ENCODE measurements at regions not wholly inside any gene's neighbourhood (a gene's known extent, or its start where the extent isn't known, plus 50 kb on each side); places are given as distances from the start of the nearest gene placed in this dataset.

GRCh38 chr2:238557431-238557830, 130.7 kb downstream of the ASB1 start:
- DNase-seq (ENCODE audit: low read depth) = no peak
- TF ChIP-seq CTCF (IDR thresholded peaks at IDR 0.05; ENCODE audit: insufficient read depth, low read depth, low read length) = no peak
- ChIA-PET POLR2A (no interaction called here), CTCF (interaction anchor here (1.0 to 1.5 kb wide), 2 partner anchors 9 to 16 kb away, joined by 3 read pairs; no protein-coding TSS in a partner anchor)
- Histone ChIP-seq H3K36me3 (ENCODE audit: control insufficient read depth, insufficient read depth, low read length) (no peaks in the 10 kb centered on the region), H3K27me3 (ENCODE audit: control insufficient read depth, insufficient read depth, low read length) (peaks cover 2% of the 10 kb centered on the region; the same call in 1 of the 2 replicates), H3K4me3 (ENCODE audit: low read depth, low read length) (no peak overlapping the region)

GRCh38 chr2:238557936-238558335, 131.2 kb downstream of the ASB1 start:
- peaks cover 3% of the 10 kb centered on the region; the same call in 1 of the 2 replicates for H3K27me3 ChIP-seq (ENCODE audit: control insufficient read depth, insufficient read depth, low read length)
- TF ChIP-seq CTCF (IDR thresholded peaks at IDR 0.05; ENCODE audit: insufficient read depth, low read depth, low read length) = no peak
- POLR2A ChIA-PET = no interaction called here
- CTCF ChIA-PET = interaction anchor here (1.0 to 1.8 kb wide), 3 partner anchors 8 to 16 kb away, joined by 3 to 6 read pairs (median 3); no protein-coding TSS in a partner anchor
- H3K4me3 ChIP-seq (ENCODE audit: low read depth, low read length) = no peak overlapping the region
- no peaks in the 10 kb centered on the region for H3K36me3 ChIP-seq (ENCODE audit: control insufficient read depth, insufficient read depth, low read length)
- no peak for DNase-seq (ENCODE audit: low read depth)

- no peak for TF ChIP-seq CTCF (IDR thresholded peaks at IDR 0.05; ENCODE audit: insufficient read depth, low read depth, low read length)
- Histone ChIP-seq H3K4me3 (ENCODE audit: low read depth, low read length) (no peak overlapping the region), H3K36me3 (ENCODE audit: control insufficient read depth, insufficient read depth, low read length) (no peaks in the 10 kb centered on the region), H3K27me3 (ENCODE audit: control insufficient read depth, insufficient read depth, low read length) (peaks cover 3% of the 10 kb centered on the region; the same call in 1 of the 2 replicates)
- ChIA-PET CTCF (interaction anchor here (1.8 kb wide), 1 partner anchor 11 kb away, joined by 6 read pairs; no protein-coding TSS in a partner anchor), POLR2A (no interaction called here)
- DNase-seq (ENCODE audit: low read depth) = no peak
Measured at GRCh38 chr2:238558456-238559099, 131.9 kb downstream of the ASB1 start.

GRCh38 chr2:238560234-238560633, 133.5 kb downstream of the ASB1 start:
- DNase-seq (ENCODE audit: low read depth) = no peak
- Histone ChIP-seq H3K27me3 (ENCODE audit: control insufficient read depth, insufficient read depth, low read length) (peaks cover 6% of the 10 kb centered on the region), H3K4me3 (ENCODE audit: low read depth, low read length) (no peak overlapping the region), H3K36me3 (ENCODE audit: control insufficient read depth, insufficient read depth, low read length) (no peaks in the 10 kb centered on the region)
- no peak for TF ChIP-seq CTCF (IDR thresholded peaks at IDR 0.05; ENCODE audit: insufficient read depth, low read depth, low read length)
- POLR2A ChIA-PET = no interaction called here
- CTCF ChIA-PET = interaction anchor here (0.6 to 1.6 kb wide), 3 partner anchors 15 to 169 kb away, joined by 3 to 6 read pairs (median 3); no protein-coding TSS in a partner anchor

GRCh38 chr2:238561230-238561629, 134.5 kb downstream of the ASB1 start:
- H3K27me3 ChIP-seq (ENCODE audit: control insufficient read depth, insufficient read depth, low read length) = peaks cover 6% of the 10 kb centered on the region
- POLR2A ChIA-PET = no interaction called here
- no peak overlapping the region for H3K4me3 ChIP-seq (ENCODE audit: low read depth, low read length)
- DNase-seq (ENCODE audit: low read depth) = no peak
- no peaks in the 10 kb centered on the region for H3K36me3 ChIP-seq (ENCODE audit: control insufficient read depth, insufficient read depth, low read length)
- TF ChIP-seq CTCF (IDR thresholded peaks at IDR 0.05; ENCODE audit: insufficient read depth, low read depth, low read length) = no peak
- CTCF ChIA-PET = interaction anchor here (1.6 kb wide), 1 partner anchor 47 kb away, joined by 6 read pairs; no protein-coding TSS in a partner anchor

Measured in BJ (cell line).